ENCODE measurements at regions not wholly inside any gene's neighbourhood (a gene's known extent, or its start where the extent isn't known, plus 50 kb on each side); places are given as distances from the start of the nearest gene placed in this dataset.
A peak's percentile ranks its signal among the peaks of the same experiment; 100 is the strongest.

GRCh38 chr10:110375121-110375520, 70.4 kb upstream of the SMNDC1 start:
- DNase-seq (ENCODE audit: low read depth in 3 of 3) = no peak

GRCh38 chr10:110376021-110376766, 71.5 kb upstream of the SMNDC1 start:
- DNase-seq (ENCODE audit: low read depth in 3 of 3) = no peak

DNA sequence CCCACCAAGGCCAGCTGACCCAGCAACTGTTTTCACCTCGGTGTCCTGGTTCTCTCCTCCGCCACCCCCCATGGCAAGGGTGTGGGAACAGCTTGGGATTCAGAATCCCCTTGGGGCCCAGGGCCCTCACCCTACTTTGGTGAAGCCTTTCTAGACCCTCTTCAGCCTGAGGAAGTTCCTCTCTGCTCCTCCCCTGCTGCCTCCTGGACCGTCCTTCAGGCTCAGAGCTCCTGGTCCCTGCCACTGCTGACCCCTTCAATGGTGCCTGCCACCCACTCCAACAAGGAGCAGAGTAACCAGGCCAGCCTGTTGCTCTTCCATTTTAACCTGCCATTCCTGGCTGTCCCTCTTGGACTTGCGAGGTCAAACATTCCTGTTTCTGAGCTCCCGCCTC, 72.0 kb upstream of the SMNDC1 start:
- no peak for DNase-seq (ENCODE audit: low read depth in 3 of 3)

DNA sequence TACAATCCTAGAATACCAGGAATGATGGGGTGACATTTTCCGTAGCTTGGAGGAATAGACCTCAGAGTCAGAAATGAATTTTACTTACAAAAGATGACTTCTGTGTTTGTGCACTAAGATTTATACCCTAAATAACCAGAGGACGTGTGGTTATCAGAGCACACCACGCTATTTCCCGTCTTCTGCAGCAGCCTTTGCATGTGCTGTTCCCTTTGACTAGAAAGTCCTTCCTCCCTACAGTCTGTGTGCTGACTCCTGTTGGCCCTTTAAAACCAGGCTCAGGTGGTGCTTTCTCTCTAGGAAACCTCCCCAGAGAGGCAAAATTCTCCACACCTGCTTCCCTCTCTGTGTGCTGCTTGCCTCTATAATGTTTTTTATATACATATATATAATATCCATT, 73.3 kb upstream of the SMNDC1 start:
- no peak for DNase-seq (ENCODE audit: low read depth in 3 of 3)

DNA sequence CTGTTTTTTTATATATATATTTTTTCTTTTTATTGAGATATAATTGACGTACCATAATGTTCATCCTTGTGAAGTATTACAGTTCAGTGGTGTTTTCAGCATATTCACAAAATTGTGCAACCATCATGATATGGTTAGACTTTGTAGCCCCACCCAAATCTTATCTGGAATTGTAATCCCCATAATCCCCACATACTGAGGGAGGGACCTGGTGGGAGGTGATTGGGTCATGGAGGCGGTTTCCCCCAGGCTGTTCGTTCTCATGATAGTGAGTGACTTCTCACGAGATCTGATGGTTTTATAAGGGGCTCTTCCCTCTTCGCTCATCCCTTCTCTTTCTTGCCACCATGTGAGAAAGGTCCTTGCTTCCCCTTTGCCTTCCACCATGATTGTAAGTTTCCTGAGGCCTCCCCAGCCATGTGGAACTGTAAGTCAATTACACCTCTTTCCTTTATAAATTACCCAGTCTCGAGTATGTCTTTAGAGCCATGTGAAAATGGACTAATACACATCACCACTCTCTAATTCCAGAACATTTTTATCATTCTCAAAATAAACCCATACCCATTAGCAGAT, 73.9 kb upstream of the SMNDC1 start:
- no peak for DNase-seq (ENCODE audit: low read depth in 3 of 3)

- no peak for DNase-seq (ENCODE audit: low read depth in 3 of 3)
These were observed 75.1 kb upstream of the SMNDC1 start for GRCh38 chr10:110379831-110380230.

DNA sequence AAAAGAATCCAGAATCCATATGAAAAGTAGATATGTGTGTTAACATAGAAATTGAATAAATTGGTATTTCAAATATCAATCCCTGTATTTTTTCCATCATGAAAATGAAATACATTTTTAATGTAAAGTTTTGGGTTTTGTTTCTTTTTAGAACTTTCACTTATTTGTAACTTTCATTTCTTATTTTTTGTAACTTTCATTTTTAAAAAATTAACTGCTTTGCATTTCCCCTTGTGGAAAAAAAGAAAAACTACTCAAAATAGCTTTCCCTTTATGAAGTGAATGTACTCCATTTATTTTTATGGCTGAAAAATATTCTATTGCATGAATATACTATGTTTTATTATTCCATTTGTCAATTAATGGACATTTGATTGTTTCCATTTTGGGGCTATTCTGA, 75.6 kb upstream of the SMNDC1 start:
- no peak for DNase-seq (ENCODE audit: low read depth in 3 of 3)

- DNase-seq (ENCODE audit: low read depth in 3 of 3) = no peak
These were observed 78.0 kb upstream of the SMNDC1 start for GRCh38 chr10:110382695-110383094.

DNA sequence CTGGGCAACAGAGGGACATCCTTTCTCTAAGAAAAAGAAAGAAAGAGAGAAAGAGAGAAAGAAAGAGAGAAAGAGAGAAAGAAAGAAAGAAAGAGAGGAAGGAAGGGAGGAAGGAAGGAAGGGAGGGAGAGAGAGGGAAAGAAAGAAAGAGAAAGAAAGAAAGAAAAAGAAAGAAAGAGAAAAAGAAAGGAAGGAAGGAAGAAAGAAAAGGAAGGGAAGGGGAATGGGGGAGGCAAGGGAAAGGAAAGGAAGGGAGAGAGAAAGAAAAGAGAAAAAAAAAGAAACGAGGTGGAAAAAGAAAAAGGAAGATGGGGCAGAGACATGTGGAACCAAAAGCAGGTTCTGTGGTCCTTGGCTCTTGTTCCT, 82.9 kb upstream of the SMNDC1 start:
- DNase-seq (ENCODE audit: low read depth in 3 of 3) = no peak

- DNase-seq (ENCODE audit: low read depth in 3 of 3) = peak in 1 of 3 donors; percentile 39
These were observed 83.4 kb upstream of the SMNDC1 start for GRCh38 chr10:110387983-110388686.

GRCh38 chr10:110388687-110389052, 84.0 kb upstream of the SMNDC1 start:
- no peak for DNase-seq (ENCODE audit: low read depth in 3 of 3)

- no peak for DNase-seq (ENCODE audit: low read depth in 3 of 3)
These were observed 84.5 kb upstream of the SMNDC1 start for GRCh38 chr10:110389255-110389654.

DNA sequence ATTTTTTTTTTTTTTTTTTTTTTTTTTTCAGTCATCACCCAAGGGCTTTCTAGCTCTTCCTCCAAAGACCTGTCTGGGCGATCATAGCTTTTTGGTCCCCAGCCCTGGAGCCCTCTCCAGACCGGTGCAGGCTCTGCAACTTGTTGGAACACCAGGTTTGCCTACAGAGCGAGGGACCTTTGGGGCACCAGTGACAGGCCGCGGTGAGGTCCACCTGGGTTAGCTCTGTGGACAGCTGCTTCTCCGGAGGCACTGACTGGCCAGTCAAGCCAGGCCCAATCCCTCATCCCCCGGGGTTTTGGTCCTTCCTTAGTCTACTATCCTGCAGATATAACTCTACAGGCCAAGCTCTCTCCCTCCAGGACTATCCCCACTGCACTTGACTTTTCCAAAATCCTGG, 86.8 kb upstream of the SMNDC1 start:
- no peak for DNase-seq (ENCODE audit: low read depth in 3 of 3)

DNA sequence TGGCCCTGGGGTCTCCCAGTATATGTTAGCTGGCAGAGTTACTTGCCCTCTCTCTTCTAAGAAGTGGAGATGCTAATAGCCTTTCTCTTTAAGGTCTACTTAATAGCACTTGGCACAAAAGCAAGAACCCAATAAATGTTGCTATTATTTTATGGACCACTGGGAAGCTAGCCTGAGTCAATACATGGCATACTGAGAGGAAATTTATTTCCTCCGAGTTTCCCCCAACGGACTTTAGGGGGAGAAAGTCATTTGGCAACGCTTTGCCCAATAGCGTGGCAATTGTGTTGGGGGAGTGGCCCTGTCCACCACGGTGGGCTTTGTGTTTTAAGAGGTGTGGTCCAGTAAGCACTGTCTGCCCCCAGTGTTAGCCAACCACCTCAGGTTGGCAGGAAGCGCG, 87.4 kb upstream of the SMNDC1 start:
- no peak for DNase-seq (ENCODE audit: low read depth in 3 of 3)

GRCh38 chr10:110392868-110393740, 88.4 kb upstream of the SMNDC1 start:
- DNase-seq (ENCODE audit: low read depth in 3 of 3) = no peak

GRCh38 chr10:110393866-110394265, 89.1 kb upstream of the SMNDC1 start:
- no peak for DNase-seq (ENCODE audit: low read depth in 3 of 3)

GRCh38 chr10:110394296-110394695, 89.6 kb upstream of the SMNDC1 start:
- no peak for DNase-seq (ENCODE audit: low read depth in 3 of 3)

DNA sequence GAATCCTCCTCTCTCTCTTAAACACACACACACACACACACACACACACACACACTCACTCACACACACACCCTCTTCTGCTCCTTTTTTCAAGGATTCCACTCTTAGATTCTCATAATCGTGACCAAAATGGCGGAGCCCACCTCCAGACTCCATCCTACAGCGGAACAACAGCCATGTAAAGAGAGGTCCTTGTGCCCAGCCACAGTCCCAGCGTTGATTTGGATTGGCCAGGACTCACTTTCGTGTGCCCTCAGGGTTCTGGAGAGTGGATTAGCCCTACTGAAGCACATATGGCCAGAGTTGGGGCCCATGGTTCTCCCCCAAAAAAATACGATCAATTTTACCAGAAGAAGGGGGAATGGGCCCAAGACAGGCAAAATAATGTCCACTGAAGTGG, 90.2 kb upstream of the SMNDC1 start:
- no peak for DNase-seq (ENCODE audit: low read depth in 3 of 3)

DNA sequence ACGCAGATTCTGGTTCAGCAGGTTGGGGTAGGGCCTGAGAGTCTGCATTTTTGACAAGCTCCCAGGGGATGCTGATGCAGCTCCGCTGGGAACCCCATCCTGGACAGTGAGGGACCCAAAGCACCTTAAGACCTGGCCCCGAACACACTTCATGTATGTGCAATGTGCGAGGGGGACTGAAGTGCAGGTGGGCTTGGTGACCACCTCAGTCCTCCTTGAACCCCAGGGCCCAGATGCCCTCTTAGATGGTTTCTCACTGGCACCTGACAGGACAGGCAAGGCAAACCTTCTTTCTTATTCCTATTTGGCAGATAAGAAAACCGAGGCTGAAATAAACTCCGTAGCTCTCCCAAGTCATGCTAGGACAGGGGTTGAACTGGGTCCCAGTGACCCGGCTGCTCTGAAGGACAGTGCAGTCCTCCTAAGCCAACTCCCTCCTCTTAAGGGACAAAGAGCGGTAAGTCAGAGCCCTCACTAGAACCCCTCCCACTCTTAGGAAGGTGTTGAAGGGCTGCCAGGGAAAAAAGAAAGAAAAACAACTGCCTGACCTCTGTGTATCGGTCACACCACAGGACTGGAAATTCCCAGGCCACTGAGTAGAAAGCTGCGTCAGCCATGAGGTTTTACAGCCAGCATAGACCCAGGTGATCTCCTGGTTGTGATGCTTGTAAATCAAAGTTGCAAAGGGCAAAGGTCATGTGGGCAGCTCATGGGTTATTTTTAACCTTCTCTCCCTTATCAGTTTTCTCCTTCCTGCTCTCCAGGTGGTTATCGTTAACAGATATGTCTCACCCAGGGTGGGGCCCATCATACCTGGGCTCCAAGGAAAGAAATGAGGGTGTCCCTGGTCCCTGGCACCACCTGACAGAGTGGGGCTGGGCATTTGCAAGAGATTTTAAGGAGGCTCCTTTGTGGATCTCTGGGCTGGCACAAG, 90.9 kb upstream of the SMNDC1 start:
- peak in 1 of 3 donors; percentile 32 for DNase-seq (ENCODE audit: low read depth in 3 of 3)

- DNase-seq (ENCODE audit: low read depth in 3 of 3) = no peak
These were observed 91.5 kb upstream of the SMNDC1 start for GRCh38 chr10:110396284-110396651.

DNA sequence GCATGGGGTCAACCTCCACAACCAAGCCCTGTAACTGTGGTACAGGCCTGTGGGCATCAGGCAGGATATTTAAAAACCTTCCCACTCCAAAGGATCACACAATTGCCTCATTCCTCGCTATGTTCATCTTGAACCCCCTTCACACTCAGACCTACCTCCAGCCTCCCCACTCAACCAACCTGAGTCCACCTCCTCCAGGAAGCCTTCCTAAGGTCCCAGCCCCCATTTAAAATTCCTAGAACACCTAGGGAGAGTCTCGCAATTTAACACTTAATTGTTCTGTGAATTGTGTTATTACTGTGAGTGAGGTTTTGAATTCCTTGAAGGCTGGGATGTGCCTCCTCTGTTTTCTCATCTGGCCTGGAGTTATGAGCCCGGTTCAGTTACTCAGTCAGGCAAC, 93.1 kb upstream of the SMNDC1 start:
- DNase-seq (ENCODE audit: low read depth in 3 of 3) = no peak

Data from stimulated activated CD4-positive, alpha-beta T cell treated with anti-CD3 and anti-CD28 coated beads, TNF-alpha, amount 100 ng/mL, for 48 hours (primary cell).